IMR-90 (cell line): ENCODE measurements at regions not wholly inside any gene's neighbourhood (a gene's known extent, or its start where the extent isn't known, plus 50 kb on each side); places are given as distances from the start of the nearest gene placed in this dataset.

Experiments
- ATAC-seq: fragments of 200-7000 bp; cut with Tn5 transposase; 2 replicates; pipeline ENCODE4 v1.9.1; 2020; ENCODE audit warnings: low read depth, mild to moderate bottlenecking, moderate library complexity
- BruUV-seq: library from RNA; stranded (reverse); fragments of 400-500 nt; replicated peaks from 2 replicates; lab custom pipeline; 2021; lab: Mats Ljungman, UMichigan
- CTCF ChIA-PET: fragments of 300-600 bp; formaldehyde crosslinking; extraction: SDS; loops from one replicate; lab custom pipeline; 2021; ENCODE audit warnings: antibody characterized with exemption; lab: Yijun Ruan, JAX
- POLR2A ChIA-PET: fragments of 300-600 bp; sonication (Branson Sonifier 250); formaldehyde crosslinking; loops from one replicate; lab custom pipeline; 2022; ENCODE audit warnings: antibody characterized with exemption; ENCODE audit not compliant: unreplicated experiment; lab: Charles Lee
- DNase-seq: peaks from one replicate; pipeline ENCODE4 v3.0.0; 2013
- H2AFZ ChIP-seq: replicated peaks from 2 replicates; pipeline ENCODE3; 2013; ENCODE audit warnings: low read length, mild to moderate bottlenecking; ENCODE audit not compliant: poor library complexity
- H2AK5ac ChIP-seq: 2 replicates; pipeline ENCODE4 v1.6.1; 2013; ENCODE audit warnings: low read depth, low read length, inconsistent platforms
- H2AK9ac ChIP-seq: replicated peaks from 2 replicates; pipeline ENCODE3; 2013; ENCODE audit warnings: mild to moderate bottlenecking, low read depth, low read length, moderate library complexity; ENCODE audit not compliant: poor library complexity
- H2BK120ac ChIP-seq: 2 replicates; pipeline ENCODE4 v1.6.1; 2013; ENCODE audit warnings: low read depth, low read length, inconsistent platforms
- H2BK15ac ChIP-seq: 3 replicates; pipeline ENCODE4 v1.6.1; 2013; ENCODE audit warnings: low read depth, low read length, inconsistent platforms
- H2BK20ac ChIP-seq: 2 replicates; pipeline ENCODE4 v1.6.1; 2013; ENCODE audit warnings: low read depth, mild to moderate bottlenecking, inconsistent platforms, low read length, moderate library complexity
- H2BK5ac ChIP-seq: 2 replicates; pipeline ENCODE4 v1.6.1; 2013; ENCODE audit warnings: mild to moderate bottlenecking, low read depth, low read length, inconsistent platforms; ENCODE audit not compliant: poor library complexity, severe bottlenecking
- H3K14ac ChIP-seq: replicated peaks from 2 replicates; pipeline ENCODE4 v1.6.1; 2013; ENCODE audit warnings: low read depth, low read length, inconsistent platforms
- H3K18ac ChIP-seq: 2 replicates; pipeline ENCODE4 v1.6.1; 2013; ENCODE audit warnings: low read depth, low read length, control low read depth
- H3K23ac ChIP-seq: 2 replicates; pipeline ENCODE4 v1.6.1; 2013; ENCODE audit warnings: low read depth, low read length, inconsistent platforms
- H3K27ac ChIP-seq: 2 replicates; pipeline ENCODE4 v1.5.1; 2013; ENCODE audit warnings: mild to moderate bottlenecking, control low read depth, low read length; ENCODE audit not compliant: insufficient read depth
- H3K27me3 ChIP-seq: 2 replicates; pipeline ENCODE4 v1.6.1; 2013; ENCODE audit warnings: low read length; ENCODE audit not compliant: control insufficient read depth, insufficient read depth
- H3K36me3 ChIP-seq: 2 replicates; pipeline ENCODE4 v1.6.1; 2013; ENCODE audit warnings: low read length, mixed read lengths; ENCODE audit not compliant: control insufficient read depth, insufficient read depth
- H3K4ac ChIP-seq: 2 replicates; pipeline ENCODE4 v1.6.1; 2013; ENCODE audit warnings: low read depth, low read length, inconsistent platforms
- H3K4me1 ChIP-seq: 2 replicates; pipeline ENCODE4 v1.6.1; 2013; ENCODE audit warnings: low read length, mixed read lengths; ENCODE audit not compliant: control insufficient read depth, insufficient read depth
- H3K4me2 ChIP-seq: 2 replicates; pipeline ENCODE4 v1.6.1; 2013; ENCODE audit warnings: low read depth, mild to moderate bottlenecking, control low read depth, low read length, moderate library complexity
- H3K4me3 ChIP-seq: 2 replicates; pipeline ENCODE4 v1.5.1; 2013; ENCODE audit warnings: low read depth, mild to moderate bottlenecking, control low read depth, low read length, moderate library complexity; ENCODE audit not compliant: insufficient read depth
- H3K56ac ChIP-seq: 2 replicates; pipeline ENCODE4 v1.6.1; 2013; ENCODE audit warnings: low read length, inconsistent platforms; ENCODE audit not compliant: insufficient read depth; ENCODE audit errors: extremely low read depth
- H3K79me1 ChIP-seq, 2 experiments: 2 replicates each; pipeline ENCODE4 v1.6.1; 2013; ENCODE audit warnings: low read length in 2 of 2, inconsistent platforms in 1 of 2, low read depth in 1 of 2
- H3K9ac ChIP-seq: 2 replicates; pipeline ENCODE4 v1.6.1; 2013; ENCODE audit warnings: low read depth, low read length, control low read depth
- H3K9me1 ChIP-seq: 2 replicates; pipeline ENCODE4 v1.6.1; 2013; ENCODE audit warnings: low read length, inconsistent platforms; ENCODE audit not compliant: insufficient read depth
- H3K9me3 ChIP-seq: 2 replicates; pipeline ENCODE4 v1.6.1; 2013; ENCODE audit warnings: low read length; ENCODE audit not compliant: control insufficient read depth, insufficient read depth
- H4K20me1 ChIP-seq: 2 replicates; pipeline ENCODE4 v1.6.1; 2013; ENCODE audit warnings: low read length, inconsistent platforms; ENCODE audit not compliant: insufficient read depth
- H4K5ac ChIP-seq: 2 replicates; pipeline ENCODE4 v1.6.1; 2013; ENCODE audit warnings: mild to moderate bottlenecking, low read depth, low read length, control low read depth
- H4K8ac ChIP-seq, 2 experiments: 2 replicates each; pipeline ENCODE4 v1.6.1; 2013; ENCODE audit warnings: low read depth in 2 of 2, low read length in 2 of 2, control low read depth in 1 of 2, inconsistent platforms in 1 of 2
- H4K91ac ChIP-seq: 2 replicates; pipeline ENCODE4 v1.6.1; 2013; ENCODE audit warnings: low read depth, low read length, inconsistent platforms; ENCODE audit not compliant: insufficient read depth
- CEBPB ChIP-seq: IDR thresholded peaks from 2 replicates; pipeline ENCODE4 v1.6.1; 2012; ENCODE audit warnings: low read depth, low read length, improper control_type of control experiment
- CHD1 ChIP-seq: IDR thresholded peaks from 2 replicates; pipeline ENCODE4 v1.6.1; 2012; ENCODE audit warnings: low read depth, low read length, improper control_type of control experiment
- CTCF ChIP-seq: conservative IDR thresholded peaks from 2 replicates; pipeline ENCODE4 v1.5.1; 2012; ENCODE audit warnings: mild to moderate bottlenecking, low read depth, low read length, improper control_type of control experiment
- ELK1 ChIP-seq: fragments of 150-350 bp; IDR thresholded peaks from 2 replicates; pipeline ENCODE4 v1.6.1; 2016; ENCODE audit warnings: low read depth, mild to moderate bottlenecking, low read length, moderate library complexity, borderline replicate concordance
- MAZ ChIP-seq: IDR thresholded peaks from 2 replicates; pipeline ENCODE4 v1.6.1; 2012; ENCODE audit warnings: low read depth, mild to moderate bottlenecking, low read length, improper control_type of control experiment, moderate library complexity, borderline replicate concordance
- NFE2L2 ChIP-seq: fragments of 150-350 bp; IDR thresholded peaks from 2 replicates; pipeline ENCODE4 v1.6.1; 2016; ENCODE audit warnings: low read depth, mild to moderate bottlenecking, low read length
- POLR2A ChIP-seq: IDR thresholded peaks from 2 replicates; pipeline ENCODE4 v1.6.1; 2012; ENCODE audit warnings: mild to moderate bottlenecking, low read depth, low read length
- RAD21 ChIP-seq: IDR thresholded peaks from 2 replicates; pipeline ENCODE4 v1.6.1; 2012; ENCODE audit warnings: low read length, improper control_type of control experiment
- RCOR1 ChIP-seq: IDR thresholded peaks from 2 replicates; pipeline ENCODE4 v1.6.1; 2012; ENCODE audit warnings: mild to moderate bottlenecking, low read length, improper control_type of control experiment; ENCODE audit not compliant: insufficient replicate concordance
- RFX5 ChIP-seq: IDR thresholded peaks from 2 replicates; pipeline ENCODE4 v1.8.0; 2012; ENCODE audit warnings: low read depth, mild to moderate bottlenecking, low read length, moderate library complexity
- SMC3 ChIP-seq: fragments of 150-350 bp; IDR thresholded peaks from 2 replicates; pipeline ENCODE4 v1.6.1; 2016; ENCODE audit warnings: low read depth, mild to moderate bottlenecking, antibody characterized with exemption, low read length, moderate library complexity
- WGBS, 2 experiments: methylation state at CpG; one replicate each; pipeline versions ENCODE4 v1.1.5 to v1.1.7; 2013; ENCODE audit warnings: missing lambda C conversion rate in 2 of 2; ENCODE audit not compliant: insufficient read length in 1 of 2; ENCODE audit errors: extremely low coverage in 2 of 2; 5-methylcytosine and 5-hydroxymethylcytosine counted together
- dilution Hi-C: fragments of 300-500 bp; cut with HindIII; formaldehyde crosslinking; loops from one replicate; pipeline ENCODE4 v1.14.3; 2018; ENCODE audit warnings: low sequenced_read_pairs; ENCODE audit not compliant: unreplicated experiment
- in situ Hi-C: fragments of 300-500 bp; cut with MboI; formaldehyde crosslinking; loops from 3 replicates; pipeline ENCODE4 v1.14.3; 2019; ENCODE audit warnings: low sequenced_read_pairs, inconsistent platforms, mixed read lengths
- intact Hi-C: fragments of 100-400 bp; cut with micrococcal nuclease; formaldehyde crosslinking; loops from 2 replicates; pipeline ENCODE4 v1.10.0; 2022

- WGBS, 2 experiments: no CpG with 5 or more reads among the region's 1 CpG
- no TSS peak for BruUV-seq
- no peaks in the 10 kb centered on the region for H3K79me1 ChIP-seq
- no peak overlapping the region for H3K4me2 ChIP-seq
- ATAC-seq (no peak), DNase-seq (no peak)
- H4K5ac ChIP-seq: no peak overlapping the region
- dilution Hi-C loops: no loop called here
- H3K56ac ChIP-seq: no peak overlapping the region
- H4K91ac ChIP-seq: no peak overlapping the region
- intact Hi-C loops: no loop called here
- no peak overlapping the region for H2BK120ac ChIP-seq
- no peak overlapping the region for H4K8ac ChIP-seq
- no peaks in the 10 kb centered on the region for H3K4me1 ChIP-seq
- H2BK20ac ChIP-seq: no peak overlapping the region
- no peaks in the 10 kb centered on the region for H3K36me3 ChIP-seq
- no peaks in the 10 kb centered on the region for H3K9me3 ChIP-seq
- H2AK9ac ChIP-seq: no peak overlapping the region
- no peak overlapping the region for H3K18ac ChIP-seq
- ChIA-PET POLR2A (no interaction called here), CTCF (interaction anchor here (0.9 kb wide), 1 partner anchor 13 kb away, joined by 3 read pairs; no protein-coding TSS in a partner anchor)
- H2AK5ac ChIP-seq: no peak overlapping the region
- H3K27ac ChIP-seq: no peak overlapping the region
- in situ Hi-C loops: no loop called here
- H2BK15ac ChIP-seq: no peak overlapping the region
- H4K20me1 ChIP-seq: no peaks in the 10 kb centered on the region
- no peak overlapping the region for H3K14ac ChIP-seq
- TF ChIP-seq RCOR1 (no peak), SMC3 (no peak), POLR2A (no peak), NFE2L2 (no peak), RAD21 (no peak), ELK1 (no peak), CHD1 (no peak), CTCF (no peak), MAZ (no peak), CEBPB (no peak), RFX5 (no peak)
- no peak overlapping the region for H3K9ac ChIP-seq
- no peaks in the 10 kb centered on the region for H3K9me1 ChIP-seq
- no peaks in the 10 kb centered on the region for H3K27me3 ChIP-seq
- H3K4me3 ChIP-seq: no peak overlapping the region
- no peak overlapping the region for H3K23ac ChIP-seq
- no peak overlapping the region for H3K4ac ChIP-seq
- peak overlapping the region; percentile 32 for H2AFZ ChIP-seq
- H2BK5ac ChIP-seq: no peak overlapping the region
These were observed 101.0 kb upstream of the KITLG start for GRCh38 chr12:88681271-88681670.
